Activated naive CD4-positive, alpha-beta T cell treated with anti-CD3 and anti-CD28 coated beads, Interleukin-2, amount 50 U/mL, for 16 hours (primary cell): ENCODE measurements at regions not wholly inside any gene's neighbourhood (a gene's known extent, or its start where the extent isn't known, plus 50 kb on each side); places are given as distances from the start of the nearest gene placed in this dataset.

Experiments used
- DNase-seq: peaks from one replicate; pipeline ENCODE4 v3.0.0-alpha.2; 2020

GRCh38 chr21:43348170-43348766 lies 78.7 kb downstream of the SIK1 start:
- no peak for DNase-seq

- no peak for DNase-seq
These were observed 79.3 kb downstream of the SIK1 start for GRCh38 chr21:43347461-43348169.

DNA sequence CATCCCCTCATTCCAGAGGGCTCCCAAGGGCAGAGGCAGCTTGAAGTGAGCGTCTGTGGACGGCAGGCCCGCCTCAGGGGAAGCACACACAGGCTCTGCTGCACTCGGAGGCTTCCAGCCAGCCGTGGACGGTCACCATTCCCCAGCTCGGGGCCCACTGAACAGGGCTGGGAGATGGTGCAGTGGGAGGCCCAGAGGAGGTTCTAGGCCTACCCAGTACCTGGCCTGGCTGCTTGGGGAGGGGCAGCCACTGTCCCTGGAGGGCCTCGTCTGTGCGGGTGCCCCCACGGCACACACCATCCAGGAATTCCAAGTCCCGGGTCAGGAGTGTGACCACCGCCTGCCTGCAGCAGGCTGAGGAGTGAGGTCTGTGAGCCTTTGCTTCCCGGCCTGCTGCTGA lies 80.4 kb downstream of the SIK1 start:
- DNase-seq: no peak

DNA sequence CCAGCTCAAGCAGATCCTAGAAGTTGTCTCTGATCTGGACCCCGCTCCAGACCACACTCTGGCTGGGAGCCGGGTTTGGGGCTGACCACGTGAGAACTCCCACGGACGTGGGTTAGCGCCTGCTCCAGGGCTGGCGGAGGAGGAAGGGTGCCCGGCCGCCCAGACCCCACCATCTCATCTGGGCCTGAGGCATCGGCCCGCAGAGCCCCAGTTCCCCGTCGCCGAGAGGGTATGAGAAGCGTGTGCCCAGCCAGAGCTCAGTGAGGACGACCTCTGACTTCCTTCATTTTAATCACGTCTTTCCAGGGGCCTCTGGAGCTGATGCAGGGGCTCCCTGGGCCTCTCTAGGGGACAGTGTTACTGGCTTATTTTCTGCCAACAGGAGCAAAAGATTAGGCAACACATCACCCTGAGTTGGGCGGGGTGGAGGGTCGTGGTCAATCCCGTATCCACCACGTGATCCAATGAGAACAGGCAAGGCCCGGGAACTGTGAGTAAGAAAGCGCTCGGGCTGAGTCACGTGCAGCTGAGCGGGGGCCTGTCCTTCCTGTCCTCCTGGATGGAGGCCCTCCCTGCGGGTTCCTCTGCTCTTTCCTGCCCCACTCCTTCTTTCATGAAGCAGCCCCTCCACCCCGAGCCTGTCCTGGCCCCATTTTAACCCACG lies 81.1 kb downstream of the SIK1 start:
- no peak for DNase-seq

GRCh38 chr21:43345046-43345745 lies 81.7 kb downstream of the SIK1 start:
- DNase-seq: no peak

DNA sequence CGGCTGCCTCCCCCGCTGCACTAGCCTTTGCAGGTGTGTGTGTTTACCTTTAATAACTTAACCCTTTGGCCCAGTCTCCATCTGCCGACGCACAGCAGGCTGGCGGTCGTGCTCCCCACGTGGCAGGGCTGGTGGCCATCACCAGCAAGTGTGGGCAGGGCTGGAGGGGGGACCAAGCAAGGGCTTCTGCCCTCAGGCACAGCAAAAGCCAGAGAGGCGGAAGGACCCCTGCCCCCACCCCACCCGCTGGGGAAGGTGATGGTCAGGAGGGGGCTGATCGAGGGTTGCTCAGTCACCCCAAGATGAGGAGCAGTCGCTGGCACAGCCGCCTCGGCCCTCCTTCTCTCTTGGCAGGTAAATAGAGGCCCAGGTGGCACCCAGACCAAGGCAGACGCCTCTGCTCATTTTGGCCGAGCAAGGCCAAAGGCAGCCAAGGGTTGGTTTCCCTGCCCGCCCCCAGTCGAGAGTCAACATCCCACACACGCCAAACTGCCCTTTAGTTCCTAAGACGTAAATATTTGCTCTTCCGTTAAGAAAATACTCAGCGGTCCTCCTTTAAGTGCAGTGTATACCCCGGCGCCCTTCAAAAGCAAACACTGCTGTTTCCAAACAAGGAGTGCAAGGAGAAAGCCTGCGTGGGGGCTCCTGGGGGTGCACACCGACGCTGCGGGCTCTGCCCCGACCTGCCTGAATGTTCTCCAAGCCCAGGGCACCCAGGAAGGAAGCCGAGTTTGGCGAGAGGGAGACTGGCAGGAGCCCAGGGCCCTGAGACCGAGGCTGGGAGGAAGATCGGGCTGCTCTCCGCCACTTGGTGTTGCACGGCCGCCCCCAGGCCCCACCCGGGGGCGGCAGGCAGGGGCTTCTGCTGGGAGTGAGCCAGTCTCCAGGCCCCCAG lies 82.7 kb downstream of the SIK1 start:
- DNase-seq: no peak

DNA sequence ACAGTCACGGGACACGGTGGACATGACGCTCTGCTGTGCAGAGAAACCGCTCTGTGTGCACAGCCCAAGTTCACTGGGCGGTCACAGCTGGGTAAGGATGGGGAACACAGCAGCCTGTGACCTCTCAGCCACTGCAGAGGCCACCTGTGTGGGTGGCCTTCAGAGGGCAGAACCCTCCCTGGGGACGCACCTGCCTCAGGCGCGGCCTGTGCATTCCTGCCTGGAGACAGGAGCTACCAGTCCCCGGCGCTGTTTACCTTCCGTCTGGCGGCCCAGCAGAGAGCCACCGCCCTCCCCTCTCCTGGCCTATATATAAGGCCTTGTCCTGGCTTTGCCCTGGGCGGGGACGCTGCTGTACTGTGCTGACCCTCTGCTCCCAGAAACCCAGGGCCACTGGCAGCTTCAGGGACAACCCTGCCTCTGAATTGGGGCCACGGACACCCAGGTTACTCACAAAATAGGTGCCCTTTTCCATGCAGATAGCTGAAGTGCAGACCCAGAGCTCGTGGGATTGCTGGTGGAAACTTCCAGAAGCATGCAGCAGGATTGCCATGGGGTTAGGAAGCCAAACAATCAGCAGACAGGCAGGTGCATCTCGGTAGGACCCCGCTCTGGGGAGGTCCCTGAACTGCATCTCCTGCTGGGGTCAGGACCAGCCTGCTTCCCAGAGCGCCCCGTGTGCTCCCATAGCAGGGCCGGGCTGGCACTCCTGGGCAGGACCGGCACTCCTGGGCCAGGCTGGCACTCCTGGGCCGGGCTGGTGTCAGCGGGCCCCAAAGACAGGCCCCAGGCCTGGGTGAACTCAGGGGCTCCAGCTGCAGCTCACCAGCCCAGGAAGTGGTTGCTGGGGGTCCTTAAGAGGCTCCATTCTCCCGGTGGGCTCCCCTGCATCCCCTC lies 83.6 kb downstream of the SIK1 start:
- no peak for DNase-seq

DNA sequence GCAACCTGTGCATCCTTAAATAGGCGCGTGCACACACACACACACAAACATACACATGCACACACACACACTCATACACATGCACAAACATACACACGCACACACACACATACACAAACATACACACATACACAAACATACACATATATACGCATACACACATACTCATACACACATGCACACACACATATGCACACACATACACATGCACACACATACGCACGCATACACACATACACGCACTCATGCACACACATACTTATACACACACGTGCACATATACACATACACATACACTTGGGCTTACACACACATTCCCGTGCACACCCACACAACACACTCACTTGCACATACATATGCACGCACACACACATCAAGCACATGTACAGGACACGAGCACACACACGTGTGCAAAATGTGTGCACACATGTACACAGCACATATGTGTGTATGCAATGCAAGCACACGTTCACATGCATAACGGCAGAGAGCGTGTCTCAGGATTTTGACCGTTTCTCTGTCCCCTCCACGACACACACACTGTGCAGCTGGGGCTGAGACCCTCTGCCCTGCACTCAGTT lies 84.5 kb downstream of the SIK1 start:
- DNase-seq: no peak

GRCh38 chr21:43341378-43342161 lies 85.4 kb downstream of the SIK1 start:
- no peak for DNase-seq

DNA sequence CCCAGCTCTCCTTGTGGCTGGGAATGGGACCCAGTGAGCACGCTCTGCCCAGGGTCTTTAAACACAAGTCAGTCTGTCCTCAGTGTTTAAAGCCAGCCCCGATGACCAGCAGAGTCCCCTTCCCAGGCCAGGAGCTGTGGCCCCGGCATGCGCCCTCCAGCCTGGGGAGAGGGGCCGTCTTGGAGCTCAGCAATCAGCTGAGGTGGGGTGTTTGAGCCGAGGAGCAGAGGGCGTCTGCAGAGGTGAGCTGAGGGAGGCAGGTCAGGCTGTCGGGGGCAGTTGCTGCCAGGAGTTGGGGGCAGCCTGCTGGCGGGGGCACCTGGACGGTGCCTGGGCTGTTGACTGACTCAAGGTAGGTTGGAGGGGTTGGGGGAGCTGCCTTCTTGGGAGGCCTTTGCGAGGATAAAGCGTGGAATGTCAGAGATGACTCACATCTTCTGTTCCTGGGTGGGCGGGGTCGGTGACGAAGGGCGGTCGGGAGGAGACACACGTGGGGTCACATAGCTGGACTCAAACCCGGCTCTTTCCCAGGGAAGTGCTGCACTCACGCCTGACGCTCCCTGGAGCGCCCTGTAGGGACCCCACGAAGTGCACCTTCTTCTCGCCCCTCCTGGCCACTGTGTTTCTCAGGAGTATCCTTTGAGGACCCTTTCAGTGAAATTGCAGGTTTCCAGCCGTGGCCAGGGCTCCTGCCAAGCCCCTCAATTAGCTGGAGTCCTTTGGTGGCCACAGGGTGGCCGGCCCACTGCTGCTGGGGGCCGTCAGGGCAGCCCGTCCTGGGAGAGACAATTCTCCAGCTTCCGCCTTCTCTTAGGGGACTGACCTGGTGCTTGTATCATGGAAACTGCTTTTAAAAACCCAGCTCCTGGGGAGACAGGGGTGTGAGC lies 86.2 kb downstream of the SIK1 start:
- DNase-seq: no peak

DNA sequence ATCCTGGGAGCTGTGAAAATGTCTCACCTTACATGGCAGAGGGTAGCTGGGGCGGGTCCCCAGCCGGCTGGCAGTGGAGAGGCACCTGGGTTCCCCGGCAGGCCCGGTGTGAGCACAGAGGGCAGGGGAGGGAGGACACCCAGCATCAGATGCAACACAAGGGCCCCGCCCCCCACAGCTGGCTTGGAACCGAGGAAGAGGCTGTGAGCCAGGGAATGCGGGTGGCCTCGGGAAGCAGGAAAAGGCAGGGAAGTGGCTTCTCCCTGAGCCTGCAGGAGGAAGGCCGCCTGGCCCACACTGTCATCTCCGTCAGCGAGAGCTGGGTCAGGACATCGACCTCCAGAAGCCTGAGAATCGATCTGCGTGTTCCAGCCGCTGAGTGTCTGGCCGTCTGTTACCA lies 87.3 kb downstream of the SIK1 start:
- DNase-seq: no peak

- DNase-seq: no peak
These were observed 88.0 kb downstream of the SIK1 start for GRCh38 chr21:43338951-43339350.

GRCh38 chr21:43337901-43338655 lies 88.9 kb downstream of the SIK1 start:
- DNase-seq: no peak

- no peak for DNase-seq
These were observed 91.8 kb downstream of the SIK1 start for GRCh38 chr21:43335119-43335518.

GRCh38 chr21:43334214-43334958 lies 92.5 kb downstream of the SIK1 start:
- DNase-seq: no peak

DNA sequence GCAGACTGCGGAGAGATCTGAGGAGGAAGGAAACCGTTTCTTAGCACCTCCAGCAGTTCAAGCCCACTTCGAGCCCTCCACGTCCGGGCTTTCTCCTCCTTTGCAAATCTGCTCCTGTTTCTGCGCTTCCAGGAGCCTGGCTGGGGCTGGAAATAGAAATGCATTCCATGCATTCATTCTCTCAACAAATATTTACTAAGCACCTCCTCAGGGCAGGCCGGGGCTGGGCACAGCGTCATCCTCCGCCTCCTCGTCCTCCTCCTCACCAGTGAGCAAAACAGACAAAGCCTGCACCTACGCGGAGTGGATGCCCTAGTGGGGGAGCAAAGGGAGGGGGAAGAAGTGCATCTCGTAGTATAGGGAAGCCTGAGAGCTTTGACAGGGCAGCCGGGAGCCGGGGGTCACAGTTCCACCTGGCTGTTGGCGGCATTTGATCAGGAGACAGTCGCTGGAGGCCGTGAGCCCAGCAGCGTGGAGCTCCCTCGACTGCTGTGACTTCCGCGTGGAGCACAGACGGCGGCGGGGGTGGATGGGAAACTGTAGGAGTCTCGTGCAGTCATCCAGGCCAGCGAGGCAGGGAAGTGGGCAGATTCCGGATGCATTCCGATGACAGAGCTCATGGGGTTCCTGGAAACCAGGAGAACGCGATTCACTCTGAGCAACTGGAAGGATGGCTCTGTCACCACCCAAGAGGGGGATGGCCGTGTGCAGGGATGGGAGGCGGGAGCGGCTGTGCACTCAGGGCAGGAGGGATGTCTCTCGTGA lies 93.5 kb downstream of the SIK1 start:
- DNase-seq: no peak

DNA sequence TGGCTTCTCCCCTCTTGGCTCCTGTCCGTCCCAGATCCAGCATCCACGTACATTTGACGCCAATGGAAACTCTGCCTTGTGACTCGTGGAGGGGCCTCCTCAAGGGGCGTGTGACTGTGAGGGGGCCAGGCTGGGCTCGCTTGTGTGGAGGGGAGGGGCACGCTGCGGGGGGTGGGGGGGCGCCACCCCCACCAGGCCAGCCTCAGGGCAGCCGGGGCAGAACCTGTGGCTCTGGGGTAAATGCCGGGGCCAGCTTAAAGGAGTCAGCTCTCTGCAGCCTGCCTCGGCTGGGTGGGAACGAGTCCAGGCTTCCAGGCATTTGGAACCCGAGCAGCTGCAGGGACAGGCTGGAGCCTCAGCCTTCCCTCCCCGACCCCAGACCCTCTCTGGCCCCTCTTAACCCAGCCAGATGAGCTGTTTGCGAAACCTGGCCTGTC lies 94.1 kb downstream of the SIK1 start:
- no peak for DNase-seq
